ENCODE measurements at regions not wholly inside any gene's neighbourhood (a gene's known extent, or its start where the extent isn't known, plus 50 kb on each side); places are given as distances from the start of the nearest gene placed in this dataset.

- no peak for DNase-seq
Observed at GRCh38 chr16:80298676-80299075, 242.1 kb upstream of the DYNLRB2 start.

GRCh38 chr16:80296034-80296433 lies 244.8 kb upstream of the DYNLRB2 start:
- DNase-seq, result no peak

- no peak for DNase-seq
Observed at GRCh38 chr16:80294172-80294571, 246.6 kb upstream of the DYNLRB2 start.

- no peak for DNase-seq
Observed at GRCh38 chr16:80288616-80289015, 252.2 kb upstream of the DYNLRB2 start.

GRCh38 chr16:80287674-80288073 lies 253.1 kb upstream of the DYNLRB2 start:
- no peak for DNase-seq

GRCh38 chr16:80285104-80285503 lies 255.7 kb upstream of the DYNLRB2 start:
- no peak for DNase-seq

- DNase-seq, result no peak
Observed at GRCh38 chr16:80283466-80284392, 257.1 kb upstream of the DYNLRB2 start.

GRCh38 chr16:80280557-80280956 lies 260.2 kb upstream of the DYNLRB2 start:
- no peak for DNase-seq

GRCh38 chr16:80279656-80280055 lies 261.1 kb upstream of the DYNLRB2 start:
- DNase-seq, result no peak

- DNase-seq, result no peak
Observed at GRCh38 chr16:80277182-80277581, 263.6 kb upstream of the DYNLRB2 start.

- DNase-seq, result no peak
Observed at GRCh38 chr16:80274576-80275191, 266.1 kb upstream of the DYNLRB2 start.

- no peak for DNase-seq
Observed at GRCh38 chr16:80273635-80274538, 266.9 kb upstream of the DYNLRB2 start.

- DNase-seq, result no peak
Observed at GRCh38 chr16:80265624-80266306, 275.0 kb upstream of the DYNLRB2 start.

GRCh38 chr16:80263848-80264694 lies 276.7 kb upstream of the DYNLRB2 start:
- DNase-seq, result no peak

- no peak for DNase-seq
Observed at GRCh38 chr16:80263181-80263823, 277.5 kb upstream of the DYNLRB2 start.

- DNase-seq, result no peak
Observed at GRCh38 chr16:80260906-80261311, 279.9 kb upstream of the DYNLRB2 start.

- DNase-seq, result no peak
Observed at GRCh38 chr16:80259290-80259805, 281.4 kb upstream of the DYNLRB2 start.

- no peak for DNase-seq
Observed at GRCh38 chr16:80258407-80258806, 282.4 kb upstream of the DYNLRB2 start.

- no peak for DNase-seq
Observed at GRCh38 chr16:80254970-80255369, 285.8 kb upstream of the DYNLRB2 start.

- no peak for DNase-seq
Observed at GRCh38 chr16:80253741-80254140, 287.1 kb upstream of the DYNLRB2 start.

GRCh38 chr16:80250381-80250780 lies 290.4 kb upstream of the DYNLRB2 start:
- DNase-seq, result no peak

Data from SHP77 treated with DMSO at 0.1 percent for 48 hours (cell line).